Body of pancreas (tissue), 4 donors: ENCODE measurements at regions not wholly inside any gene's neighbourhood (a gene's known extent, or its start where the extent isn't known, plus 50 kb on each side); places are given as distances from the start of the nearest gene placed in this dataset.

ENCODE experiments used
- ATAC-seq: fragments of 150-250 bp; one replicate; pipeline ENCODE4 v1.9.1; 2016
- DNase-seq, 4 donors: peaks; one replicate each; pipeline ENCODE4 v3.0.0-alpha.2; 2019
- H3K27ac ChIP-seq, 4 donors: fragments of 200-600 bp; sonication (generic); 1 replicate in 3 of 4; 2 replicates in 1 of 4; pipeline versions ENCODE4 v1.5.1 to v1.6.1; 2016 to 2019; ENCODE audit warnings: mild to moderate bottlenecking in 1 of 4, mixed read lengths in 1 of 4, moderate library complexity in 1 of 4
- H3K27me3 ChIP-seq, 2 donors: fragments of 200-600 bp; sonication (generic); one replicate each; pipeline ENCODE4 v1.6.0; 2016; ENCODE audit warnings: mild to moderate bottlenecking in 1 of 2
- H3K36me3 ChIP-seq, 2 donors: fragments of 200-600 bp; sonication (generic); replicated peaks in 1 of 2; 2 replicates each; pipeline ENCODE4 v1.5.1; 2016; ENCODE audit warnings: low read depth in 2 of 2; ENCODE audit not compliant: insufficient read depth in 1 of 2
- H3K4me1 ChIP-seq: fragments of 200-600 bp; sonication (generic); one replicate; pipeline ENCODE4 v1.6.0; 2016
- H3K4me3 ChIP-seq, 2 donors: fragments of 200-600 bp; sonication (generic); 1 replicate in 1 of 2; 2 replicates in 1 of 2; pipeline ENCODE4 v1.5.1; 2016 to 2019
- H3K9me3 ChIP-seq, 3 donors: fragments of 200-600 bp; sonication (generic); 1 replicate in 2 of 3; 2 replicates in 1 of 3; pipeline ENCODE4 v1.5.1; 2016
- CTCF ChIP-seq, 7 experiments: fragments of 450-650 bp in 4 of 7; fragments of 200-600 bp in 3 of 7; sonication (generic) in 3 of 7; IDR thresholded peaks; one replicate each; pipeline ENCODE4 v1.5.1; 2016 to 2019; ENCODE audit warnings: antibody characterized with exemption in 7 of 7
- POLR2A ChIP-seq, 3 donors: fragments of 450-650 bp; IDR thresholded peaks; one replicate each; pipeline ENCODE4 v1.6.1; 2016; ENCODE audit warnings: antibody characterized with exemption in 3 of 3, mild to moderate bottlenecking in 2 of 3
- WGBS, 2 donors: methylation state at CpG; one replicate each; pipeline ENCODE4 v1.1.5; 2017; 5-methylcytosine and 5-hydroxymethylcytosine counted together
- intact Hi-C: fragments of 100-400 bp; cut with DNase I; formaldehyde crosslinking; loops from one replicate; pipeline ENCODE4 v1.15.1; 2023

DNA sequence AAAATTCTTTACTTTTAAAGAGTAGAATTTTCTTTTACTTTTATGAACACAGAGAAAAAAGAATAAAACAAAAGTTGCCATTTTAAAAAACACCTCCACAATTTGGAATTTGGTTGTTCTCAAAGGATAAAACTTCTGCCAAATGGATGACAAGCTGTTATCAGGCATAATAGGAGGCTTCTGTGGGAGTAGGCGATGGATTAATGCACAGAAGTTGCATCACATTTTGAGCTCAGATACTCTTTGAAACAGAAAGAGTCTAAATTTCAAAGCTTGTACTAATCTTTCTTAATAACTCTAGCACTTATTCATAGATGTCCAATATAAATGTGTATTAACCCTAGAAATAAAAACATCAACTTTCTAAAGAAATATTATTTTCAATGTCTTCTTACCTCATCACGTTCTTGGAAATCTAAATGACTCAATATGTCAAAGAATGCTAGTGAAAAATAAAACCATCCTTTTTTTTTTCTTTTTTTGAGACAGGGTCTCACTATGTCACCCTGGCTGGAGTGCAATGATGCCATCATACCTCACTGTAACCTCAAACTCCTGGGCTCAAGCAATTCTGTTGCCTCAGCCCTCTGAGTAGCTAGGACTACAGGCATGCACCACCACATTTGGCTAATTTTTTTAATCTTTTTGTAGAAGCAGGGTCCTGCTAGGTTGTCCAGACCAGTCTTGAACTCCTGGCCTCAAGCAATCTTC, 112.8 kb upstream of the USP25 start:
- WGBS, 2 donors = 71 to 88% methylated on average over 2 of the region's 2 CpGs
- intact Hi-C loops = no loop called here
- DNase-seq (no peak), ATAC-seq (no peak)
- Histone ChIP-seq H3K27ac (no peak overlapping the region), H3K27me3 (no peaks in the 10 kb centered on the region), H3K4me1 (no peaks in the 10 kb centered on the region), H3K4me3 (no peak overlapping the region), H3K36me3 (no peaks in the 10 kb centered on the region), H3K9me3 (no peaks in the 10 kb centered on the region)
- TF ChIP-seq CTCF (IDR thresholded peaks at IDR 0.05) (no peak), POLR2A (IDR thresholded peaks at IDR 0.05) (no peak)

DNA sequence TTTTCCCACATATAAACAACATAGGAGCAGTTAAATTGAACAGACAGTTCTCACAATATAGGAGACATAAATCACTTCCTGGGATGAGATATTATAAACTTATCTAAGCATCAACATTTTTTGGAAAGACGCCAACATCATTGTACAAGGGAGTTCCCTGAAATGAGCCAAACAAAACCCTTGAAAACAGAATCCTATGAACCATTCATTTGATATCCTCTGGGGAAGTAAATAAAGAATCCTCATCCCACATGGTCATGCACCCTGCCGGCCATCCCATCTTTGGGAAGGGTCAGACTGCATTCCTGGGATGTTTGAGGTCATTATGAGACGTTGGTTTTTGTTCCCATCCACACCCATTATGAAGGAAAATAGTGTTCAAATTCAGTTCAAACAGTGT, 111.8 kb upstream of the USP25 start:
- 36 to 54% methylated on average over 3 of the region's 3 CpGs for WGBS, 2 donors
- no peak for DNase-seq
- intact Hi-C loops = no loop called here
- ATAC-seq = no peak
- no peak overlapping the region for H3K27ac ChIP-seq
- no peaks in the 10 kb centered on the region for H3K36me3 ChIP-seq
- no peaks in the 10 kb centered on the region for H3K9me3 ChIP-seq
- no peak overlapping the region for H3K4me3 ChIP-seq
- no peak for TF ChIP-seq POLR2A (IDR thresholded peaks at IDR 0.05)
- no peak for TF ChIP-seq CTCF (IDR thresholded peaks at IDR 0.05)
- H3K27me3 ChIP-seq = no peaks in the 10 kb centered on the region
- H3K4me1 ChIP-seq = no peaks in the 10 kb centered on the region

DNA sequence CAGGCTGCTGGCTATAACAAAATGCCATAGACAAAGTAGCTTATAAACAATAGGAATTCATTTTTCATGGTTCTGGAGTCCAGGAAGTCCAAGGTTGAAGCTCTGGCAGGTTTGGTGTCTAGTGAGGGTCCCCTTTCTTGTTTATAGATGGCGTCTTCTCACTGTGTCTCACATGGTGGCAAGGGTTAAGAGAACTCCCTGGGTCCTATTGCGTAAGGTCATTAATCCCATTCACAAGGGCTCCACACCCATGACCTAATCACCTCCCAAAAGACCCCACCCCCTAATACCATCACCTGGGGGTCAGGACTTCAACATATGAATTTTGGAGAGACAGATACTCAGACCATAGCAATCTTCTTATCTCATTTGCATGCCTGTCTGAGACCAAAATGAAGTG, 108.9 kb upstream of the USP25 start:
- Histone ChIP-seq H3K4me1 (no peaks in the 10 kb centered on the region), H3K36me3 (no peaks in the 10 kb centered on the region), H3K4me3 (no peak overlapping the region), H3K9me3 (no peaks in the 10 kb centered on the region), H3K27ac (no peak overlapping the region), H3K27me3 (no peaks in the 10 kb centered on the region)
- no peak for TF ChIP-seq CTCF (IDR thresholded peaks at IDR 0.05)
- no peak for TF ChIP-seq POLR2A (IDR thresholded peaks at IDR 0.05)
- intact Hi-C loops = no loop called here
- no peak for DNase-seq
- no peak for ATAC-seq
- 90 to 98% methylated on average over 2 of the region's 2 CpGs for WGBS, 2 donors

DNA sequence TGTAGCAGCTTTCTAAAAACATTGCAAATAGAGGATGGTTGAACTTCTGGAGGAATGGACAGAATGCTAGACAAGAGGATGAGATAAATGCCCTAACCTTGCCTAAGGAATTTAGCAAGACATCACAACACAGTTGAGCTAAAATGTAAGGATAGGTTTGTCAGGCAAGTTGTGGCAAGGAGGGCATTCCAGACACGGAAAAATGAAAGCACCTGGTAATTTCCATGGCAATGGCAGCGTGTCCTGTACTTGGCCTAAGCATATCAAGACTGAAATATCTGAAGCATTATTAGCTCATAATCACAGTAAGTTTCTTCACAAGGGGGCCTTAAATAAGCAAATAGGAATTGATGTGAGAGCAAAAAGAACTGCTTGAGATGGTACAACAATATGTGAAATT, 105.1 kb upstream of the USP25 start:
- H3K27ac ChIP-seq = no peak overlapping the region

More for the DNA sequence above, 105.1 kb upstream of the USP25 start:
- H3K4me3 ChIP-seq = no peak overlapping the region
- no peaks in the 10 kb centered on the region for H3K4me1 ChIP-seq
- H3K9me3 ChIP-seq = no peaks in the 10 kb centered on the region
- H3K27me3 ChIP-seq = no peaks in the 10 kb centered on the region
- ATAC-seq (no peak), DNase-seq (no peak)
- TF ChIP-seq CTCF (IDR thresholded peaks at IDR 0.05) = no peak
- no peak for TF ChIP-seq POLR2A (IDR thresholded peaks at IDR 0.05)
- intact Hi-C loops = no loop called here
- 87 to 88% methylated on average over 2 of the region's 2 CpGs for WGBS, 2 donors
- H3K36me3 ChIP-seq = no peaks in the 10 kb centered on the region
